SK-N-DZ (cell line): ENCODE measurements at regions not wholly inside any gene's neighbourhood (a gene's known extent, or its start where the extent isn't known, plus 50 kb on each side); places are given as distances from the start of the nearest gene placed in this dataset.

Source experiments
- DNase-seq: peaks from one replicate; pipeline ENCODE4 v3.0.0-alpha.2; 2015; ENCODE audit warnings: low spot score

- DNase-seq: no peak
These were observed 1092.6 kb upstream of the TENM4 start for GRCh38 chr11:80533463-80533862.

GRCh38 chr11:80532633-80533232 is 1091.9 kb upstream of the TENM4 start:
- DNase-seq: no peak

GRCh38 chr11:80529726-80530125 is 1088.9 kb upstream of the TENM4 start:
- no peak for DNase-seq

GRCh38 chr11:80525663-80526405 is 1085.0 kb upstream of the TENM4 start:
- no peak for DNase-seq

- no peak for DNase-seq
These were observed 1083.5 kb upstream of the TENM4 start for GRCh38 chr11:80524349-80524748.

- DNase-seq: no peak
These were observed 1082.2 kb upstream of the TENM4 start for GRCh38 chr11:80523057-80523456.

- no peak for DNase-seq
These were observed 1080.8 kb upstream of the TENM4 start for GRCh38 chr11:80521592-80521991.

- no peak for DNase-seq
These were observed 1079.7 kb upstream of the TENM4 start for GRCh38 chr11:80520507-80520887.

GRCh38 chr11:80519596-80520506 is 1079.0 kb upstream of the TENM4 start:
- no peak for DNase-seq

- DNase-seq: no peak
These were observed 1076.9 kb upstream of the TENM4 start for GRCh38 chr11:80517701-80518100.

- no peak for DNase-seq
These were observed 1074.3 kb upstream of the TENM4 start for GRCh38 chr11:80515097-80515496.

- no peak for DNase-seq
These were observed 1071.7 kb upstream of the TENM4 start for GRCh38 chr11:80512491-80512890.

GRCh38 chr11:80505771-80506170 is 1064.9 kb upstream of the TENM4 start:
- no peak for DNase-seq

GRCh38 chr11:80503990-80504389 is 1063.2 kb upstream of the TENM4 start:
- peak; percentile 42 for DNase-seq

GRCh38 chr11:80502511-80502910 is 1061.7 kb upstream of the TENM4 start:
- DNase-seq: no peak

- DNase-seq: no peak
These were observed 1054.3 kb upstream of the TENM4 start for GRCh38 chr11:80495116-80495515.

GRCh38 chr11:80487952-80488351 is 1047.1 kb upstream of the TENM4 start:
- DNase-seq: no peak

- DNase-seq: no peak
These were observed 1045.8 kb upstream of the TENM4 start for GRCh38 chr11:80486678-80487077.

- DNase-seq: no peak
These were observed 1036.3 kb upstream of the TENM4 start for GRCh38 chr11:80477178-80477577.

GRCh38 chr11:80473562-80473961 is 1032.7 kb upstream of the TENM4 start:
- no peak for DNase-seq

- DNase-seq: no peak
These were observed 1029.0 kb upstream of the TENM4 start for GRCh38 chr11:80469871-80470270.

- DNase-seq: no peak
These were observed 1025.7 kb upstream of the TENM4 start for GRCh38 chr11:80466570-80466969.
